GM06990 (cell line): ENCODE measurements at regions not wholly inside any gene's neighbourhood (a gene's known extent, or its start where the extent isn't known, plus 50 kb on each side); places are given as distances from the start of the nearest gene placed in this dataset.

Experiments
- DNase-seq: peaks from one replicate; pipeline ENCODE4 v3.0.0-alpha.2; 2011; ENCODE audit not compliant: insufficient read length; ENCODE audit errors: extremely low read depth
- H3K27me3 ChIP-seq: replicated peaks from 2 replicates; pipeline ENCODE4 v1.6.0; 2011; ENCODE audit warnings: low read length; ENCODE audit not compliant: control insufficient read depth, insufficient read depth
- H3K36me3 ChIP-seq: 2 replicates; pipeline ENCODE4 v1.5.1; 2011; ENCODE audit warnings: low read length; ENCODE audit not compliant: control insufficient read depth, insufficient read depth
- H3K4me3 ChIP-seq: replicated peaks from 2 replicates; pipeline ENCODE4 v1.5.1; 2011; ENCODE audit warnings: low read depth, mild to moderate bottlenecking, control low read depth, low read length
- CTCF ChIP-seq: IDR thresholded peaks from 2 replicates; pipeline ENCODE4 v1.5.1; 2011; ENCODE audit warnings: low read length, control low read depth, mild to moderate bottlenecking, inconsistent platforms; ENCODE audit not compliant: insufficient read depth, poor library complexity, severe bottlenecking

GRCh38 chr3:64998317-64998716 lies 310.5 kb upstream of the ADAMTS9 start:
- TF ChIP-seq CTCF: no peak
- Histone ChIP-seq H3K36me3 (no peaks in the 10 kb centered on the region), H3K4me3 (no peak overlapping the region), H3K27me3 (no peaks in the 10 kb centered on the region)
- no peak for DNase-seq

- Histone ChIP-seq H3K36me3 (no peaks in the 10 kb centered on the region), H3K4me3 (no peak overlapping the region), H3K27me3 (no peaks in the 10 kb centered on the region)
- peak; percentile 9 for DNase-seq
- TF ChIP-seq CTCF: no peak
Observed at GRCh38 chr3:64995857-64996551, 308.2 kb upstream of the ADAMTS9 start.

GRCh38 chr3:64993781-64994180 lies 306.0 kb upstream of the ADAMTS9 start:
- no peaks in the 10 kb centered on the region for H3K27me3 ChIP-seq
- H3K4me3 ChIP-seq: no peak overlapping the region
- H3K36me3 ChIP-seq: no peaks in the 10 kb centered on the region
- no peak for DNase-seq
- no peak for TF ChIP-seq CTCF

GRCh38 chr3:64992530-64993285 lies 304.9 kb upstream of the ADAMTS9 start:
- no peak for DNase-seq
- H3K4me3 ChIP-seq: no peak overlapping the region
- H3K36me3 ChIP-seq: no peaks in the 10 kb centered on the region
- no peaks in the 10 kb centered on the region for H3K27me3 ChIP-seq
- no peak for TF ChIP-seq CTCF

GRCh38 chr3:64988188-64988587 lies 300.4 kb upstream of the ADAMTS9 start:
- TF ChIP-seq CTCF: no peak
- no peak overlapping the region for H3K4me3 ChIP-seq
- no peaks in the 10 kb centered on the region for H3K27me3 ChIP-seq
- no peaks in the 10 kb centered on the region for H3K36me3 ChIP-seq
- no peak for DNase-seq

- no peak for DNase-seq
- Histone ChIP-seq H3K27me3 (no peaks in the 10 kb centered on the region), H3K4me3 (no peak overlapping the region), H3K36me3 (no peaks in the 10 kb centered on the region)
- TF ChIP-seq CTCF: no peak
Observed at GRCh38 chr3:64987726-64988125, 299.9 kb upstream of the ADAMTS9 start.
